Kidney epithelial cell (primary cell): ENCODE measurements at regions not wholly inside any gene's neighbourhood (a gene's known extent, or its start where the extent isn't known, plus 50 kb on each side); places are given as distances from the start of the nearest gene placed in this dataset.

Experiments used
- DNase-seq: peaks from one replicate; pipeline ENCODE4 v3.0.0-alpha.2; 2010; ENCODE audit warnings: low read depth
- H3K27me3 ChIP-seq: 2 replicates; pipeline ENCODE4 v1.6.0; 2011; ENCODE audit warnings: low read length; ENCODE audit not compliant: control insufficient read depth, insufficient read depth
- H3K36me3 ChIP-seq: 2 replicates; pipeline ENCODE4 v1.5.1; 2011; ENCODE audit warnings: low read length; ENCODE audit not compliant: control insufficient read depth, insufficient read depth
- H3K4me3 ChIP-seq: 2 replicates; pipeline ENCODE4 v1.5.1; 2011; ENCODE audit warnings: low read depth, mild to moderate bottlenecking, control low read depth, low read length
- CTCF ChIP-seq: IDR thresholded peaks from 2 replicates; pipeline ENCODE4 v1.5.1; 2011; ENCODE audit warnings: mild to moderate bottlenecking, moderate library complexity, low read length, control low read depth, inconsistent platforms; ENCODE audit not compliant: insufficient read depth, poor library complexity, severe bottlenecking

DNA sequence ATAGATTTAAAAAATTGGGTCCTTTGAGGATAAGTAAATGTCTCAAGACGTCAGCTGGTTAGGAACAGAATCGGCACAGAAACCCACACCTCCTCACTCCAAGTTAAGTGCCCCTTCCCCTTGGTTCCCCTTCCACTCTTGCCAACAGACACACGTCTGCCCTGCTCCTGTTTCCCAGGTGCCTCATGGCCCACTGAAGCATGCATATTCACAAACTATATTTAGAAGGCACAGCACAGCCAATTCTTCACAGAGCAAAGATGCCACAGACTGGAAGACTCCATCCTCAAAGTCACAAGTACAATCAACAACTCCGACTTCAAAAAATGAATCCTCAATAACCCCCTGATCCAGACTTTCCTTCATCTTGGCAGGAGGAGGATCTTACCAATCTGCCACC is 295.4 kb upstream of the NR2F2 start:
- no peak for TF ChIP-seq CTCF
- DNase-seq: no peak
- Histone ChIP-seq H3K27me3 (no peaks in the 10 kb centered on the region), H3K36me3 (no peaks in the 10 kb centered on the region), H3K4me3 (no peak overlapping the region)

DNA sequence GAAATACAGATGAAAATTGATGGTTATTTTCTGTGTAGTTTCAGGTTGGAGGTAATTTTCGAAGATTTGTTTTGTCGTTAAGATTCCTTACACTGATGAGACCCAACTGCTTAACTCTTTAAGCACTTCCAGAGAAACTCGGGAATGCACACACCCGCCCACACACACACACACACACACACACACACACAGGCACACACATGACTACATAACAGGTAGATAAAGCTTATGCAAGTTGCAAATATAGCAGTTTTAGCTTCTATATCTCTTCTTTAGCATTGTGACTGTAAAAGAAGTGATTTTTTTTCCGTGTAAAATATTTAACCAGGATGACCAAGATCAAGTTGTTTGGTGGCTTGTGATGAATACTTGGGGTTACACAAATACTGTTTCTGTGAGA is 294.9 kb upstream of the NR2F2 start:
- H3K4me3 ChIP-seq: no peak overlapping the region
- H3K27me3 ChIP-seq: no peaks in the 10 kb centered on the region
- no peak for DNase-seq

GRCh38 chr15:96037584-96037983 is 292.9 kb upstream of the NR2F2 start:
- Histone ChIP-seq H3K27me3 (no peaks in the 10 kb centered on the region), H3K36me3 (no peaks in the 10 kb centered on the region), H3K4me3 (no peak overlapping the region)
- no peak for TF ChIP-seq CTCF
- no peak for DNase-seq

More for the DNA sequence above, 294.9 kb upstream of the NR2F2 start:
- H3K36me3 ChIP-seq: no peaks in the 10 kb centered on the region
- no peak for TF ChIP-seq CTCF

DNA sequence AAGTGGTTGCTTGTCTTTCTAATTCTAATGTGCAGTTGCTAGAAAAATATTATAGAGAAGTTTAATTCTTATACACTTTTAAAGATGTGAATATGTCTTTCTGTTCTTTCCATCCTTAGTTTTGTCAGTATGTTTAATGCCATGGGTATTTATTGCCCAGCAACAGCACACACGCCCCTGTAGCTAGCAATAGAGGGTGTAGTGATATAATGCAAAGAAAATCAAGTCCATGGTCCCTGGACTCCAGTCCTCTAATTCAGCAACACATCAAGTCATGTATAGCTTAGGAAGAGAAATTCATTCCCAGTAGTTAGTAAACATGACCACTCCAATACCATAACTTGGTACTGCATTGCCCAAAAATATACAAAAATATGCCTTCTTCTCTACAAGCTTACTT is 292.4 kb upstream of the NR2F2 start:
- H3K27me3 ChIP-seq: no peaks in the 10 kb centered on the region
- DNase-seq: no peak
- no peak for TF ChIP-seq CTCF
- H3K36me3 ChIP-seq: no peaks in the 10 kb centered on the region
- no peak overlapping the region for H3K4me3 ChIP-seq

- no peaks in the 10 kb centered on the region for H3K27me3 ChIP-seq
- no peak for TF ChIP-seq CTCF
- no peak for DNase-seq
Measured at GRCh38 chr15:96038650-96039049, 291.9 kb upstream of the NR2F2 start.

DNA sequence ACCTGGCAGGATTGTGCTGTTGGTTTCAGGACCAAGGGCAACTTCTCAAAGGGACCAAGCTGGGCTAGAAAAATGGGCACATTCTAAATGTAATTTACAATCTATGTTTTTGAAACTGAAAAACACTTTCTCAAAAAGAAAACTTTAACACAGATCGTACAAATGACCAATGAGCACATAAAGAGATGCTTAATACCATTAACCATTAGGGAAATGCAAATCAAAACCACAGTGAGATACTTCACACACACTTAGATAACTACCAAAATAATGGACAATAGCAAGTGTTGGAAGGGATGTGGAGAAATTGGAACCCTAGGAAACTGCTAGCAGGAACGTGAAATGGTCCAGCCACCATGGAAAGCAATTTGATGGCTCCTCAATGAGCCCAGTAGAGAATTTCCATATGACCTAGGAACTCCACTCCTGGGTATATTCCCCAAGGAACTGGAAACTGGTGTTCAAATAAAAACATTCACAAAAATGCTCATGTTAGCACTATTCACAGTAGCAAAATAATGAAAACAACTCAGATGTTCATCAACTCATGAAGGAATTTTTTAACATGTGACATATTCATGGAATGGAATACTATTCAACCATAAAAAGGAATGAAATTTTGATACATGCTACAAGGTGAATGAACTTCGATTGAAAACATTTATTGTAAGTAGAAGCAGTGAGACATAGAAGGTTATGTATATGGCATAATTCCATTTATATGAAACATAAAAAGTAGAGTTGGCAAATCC is 288.3 kb upstream of the NR2F2 start:
- no peaks in the 10 kb centered on the region for H3K27me3 ChIP-seq
- H3K36me3 ChIP-seq: no peaks in the 10 kb centered on the region
- no peak for TF ChIP-seq CTCF
- DNase-seq: no peak
- no peak overlapping the region for H3K4me3 ChIP-seq

More at GRCh38 chr15:96038650-96039049, 291.9 kb upstream of the NR2F2 start:
- no peak overlapping the region for H3K4me3 ChIP-seq
- H3K36me3 ChIP-seq: no peaks in the 10 kb centered on the region
